NCI-H82 treated with DMSO at 0.1 percent for 48 hours (cell line): ENCODE measurements at regions not wholly inside any gene's neighbourhood (a gene's known extent, or its start where the extent isn't known, plus 50 kb on each side); places are given as distances from the start of the nearest gene placed in this dataset.
"Not testable (repeated sequence)": the region's sequence is repeated elsewhere in the genome, so short reads cannot be mapped to it uniquely, and the experiment has no call there.

Experiments
- DNase-seq: peaks from one replicate; lab custom pipeline; 2025; ENCODE audit not compliant: unreplicated experiment; lab: John Stamatoyannopoulos, UW

GRCh38 chr2:234863043-234863934 lies 88.5 kb upstream of the SH3BP4 start:
- DNase-seq, result no peak

GRCh38 chr2:234861841-234862735 lies 89.7 kb upstream of the SH3BP4 start:
- DNase-seq, result no peak

GRCh38 chr2:234859330-234859872 lies 92.4 kb upstream of the SH3BP4 start:
- DNase-seq, result not testable (repeated sequence)

- DNase-seq, result no peak
Observed at GRCh38 chr2:234858790-234859329, 93.0 kb upstream of the SH3BP4 start.

GRCh38 chr2:234858145-234858544 lies 93.7 kb upstream of the SH3BP4 start:
- DNase-seq, result no peak

GRCh38 chr2:234853729-234854128 lies 98.1 kb upstream of the SH3BP4 start:
- no peak for DNase-seq

GRCh38 chr2:234852941-234853340 lies 98.9 kb upstream of the SH3BP4 start:
- no peak for DNase-seq

- DNase-seq, result no peak
Observed at GRCh38 chr2:234852035-234852434, 99.8 kb upstream of the SH3BP4 start.

GRCh38 chr2:234851451-234851850 lies 100.4 kb upstream of the SH3BP4 start:
- no peak for DNase-seq

GRCh38 chr2:234850818-234851217 lies 101.0 kb upstream of the SH3BP4 start:
- DNase-seq, result no peak

- no peak for DNase-seq
Observed at GRCh38 chr2:234849678-234850077, 102.1 kb upstream of the SH3BP4 start.

- DNase-seq, result no peak
Observed at GRCh38 chr2:234848578-234848977, 103.2 kb upstream of the SH3BP4 start.

- no peak for DNase-seq
Observed at GRCh38 chr2:234847639-234848038, 104.2 kb upstream of the SH3BP4 start.

GRCh38 chr2:234847364-234847635 lies 104.5 kb upstream of the SH3BP4 start:
- DNase-seq, result no peak

- no peak for DNase-seq
Observed at GRCh38 chr2:234846599-234847363, 105.0 kb upstream of the SH3BP4 start.

GRCh38 chr2:234845602-234846590 lies 105.9 kb upstream of the SH3BP4 start:
- DNase-seq, result no peak

- no peak for DNase-seq
Observed at GRCh38 chr2:234843411-234843810, 108.4 kb upstream of the SH3BP4 start.

GRCh38 chr2:234842753-234843152 lies 109.1 kb upstream of the SH3BP4 start:
- DNase-seq, result no peak

- no peak for DNase-seq
Observed at GRCh38 chr2:234841321-234842015, 110.3 kb upstream of the SH3BP4 start.
